HepG2 (cell line): ENCODE measurements at regions not wholly inside any gene's neighbourhood (a gene's known extent, or its start where the extent isn't known, plus 50 kb on each side); places are given as distances from the start of the nearest gene placed in this dataset.
A peak's percentile ranks its signal among the peaks of the same experiment; 100 is the strongest.
"Not testable (repeated sequence)": the region's sequence is repeated elsewhere in the genome, so short reads cannot be mapped to it uniquely, and the experiment has no call there.

Experiments used
- ATAC-seq: fragments of 200-7000 bp; cut with Tn5 transposase; 3 replicates; pipeline ENCODE4 v1.9.1; 2020; ENCODE audit warnings: mild to moderate bottlenecking, moderate library complexity
- BruUV-seq: library from RNA; stranded (reverse); fragments of 400-500 nt; replicated peaks from 2 replicates; lab custom pipeline; 2021; lab: Mats Ljungman, UMichigan
- CTCF ChIA-PET: fragments of 300-600 bp; formaldehyde crosslinking; extraction: SDS; loops from one replicate; lab custom pipeline; 2021; ENCODE audit warnings: low total read pairs, inconsistent platforms, low intra/inter-chr PET ratio; lab: Yijun Ruan, JAX
- POLR2A ChIA-PET: fragments of 350-600 bp; sonication (Branson Sonifier 250); formaldehyde crosslinking; loops from one replicate; lab custom pipeline; 2020; ENCODE audit warnings: antibody characterized with exemption, inconsistent platforms; lab: Yijun Ruan, JAX
- DNase-seq: peaks from one replicate; pipeline ENCODE4 v3.0.0-alpha.2; 2015; ENCODE audit warnings: low spot score
- FAIRE-seq: peaks from 3 replicates; lab custom pipeline; 2011; peaks lifted over from hg19 to GRCh38; lab: Jason Lieb, UNC
- H2AFZ ChIP-seq: one replicate; pipeline ENCODE4 v1.6.1; 2011; ENCODE audit warnings: low read length, inconsistent platforms
- H3K27ac ChIP-seq: fragments of 300-600 bp; 3 replicates; pipeline ENCODE4 v1.8.0; 2011; ENCODE audit warnings: mixed run types, mild to moderate bottlenecking, mixed read lengths, low read length, inconsistent platforms; ENCODE audit not compliant: insufficient read depth; ENCODE audit errors: extremely low read length
- H3K27me3 ChIP-seq, 2 experiments: fragments of 200-600 bp in 1 of 2; 2 replicates in 1 of 2; 3 replicates in 1 of 2; pipeline versions ENCODE4 v1.6.0 to v1.8.0; 2011; ENCODE audit warnings: low read length in 2 of 2, mild to moderate bottlenecking in 2 of 2, moderate library complexity in 2 of 2, inconsistent platforms in 1 of 2; ENCODE audit not compliant: insufficient read depth in 2 of 2, control insufficient read depth in 1 of 2
- H3K36me3 ChIP-seq, 2 experiments: fragments of 200-600 bp in 1 of 2; replicated peaks in 1 of 2; 2 replicates in 1 of 2; 3 replicates in 1 of 2; pipeline versions ENCODE4 v1.5.1 to v1.8.0; 2011; ENCODE audit warnings: low read length in 2 of 2, inconsistent platforms in 1 of 2; ENCODE audit not compliant: insufficient read depth in 2 of 2, control insufficient read depth in 1 of 2
- H3K4me1 ChIP-seq: 2 replicates; pipeline ENCODE4 v1.5.1; 2012; ENCODE audit warnings: low read length, inconsistent platforms; ENCODE audit not compliant: insufficient read depth
- H3K4me2 ChIP-seq: 2 replicates; pipeline ENCODE4 v1.6.0; 2011; ENCODE audit warnings: low read depth, low read length, inconsistent platforms
- H3K4me3 ChIP-seq, 3 experiments: fragments of 200-600 bp in 1 of 3; sonication (generic), shearing (Covaris generic) in 1 of 3; replicated peaks in 1 of 3; 2 replicates each; pipeline ENCODE4 v1.5.1; 2011 to 2016; ENCODE audit warnings: low read length in 3 of 3, inconsistent platforms in 2 of 3, low read depth in 2 of 3, mild to moderate bottlenecking in 2 of 3, control low read depth in 1 of 3, mixed read lengths in 1 of 3; ENCODE audit not compliant: insufficient read depth in 1 of 3
- H3K79me2 ChIP-seq: one replicate; pipeline ENCODE4 v1.6.1; 2011; ENCODE audit warnings: low read length, inconsistent platforms; ENCODE audit not compliant: insufficient read depth
- H3K9ac ChIP-seq: 2 replicates; pipeline ENCODE4 v1.6.0; 2011; ENCODE audit warnings: mild to moderate bottlenecking, low read depth, low read length, inconsistent platforms; ENCODE audit not compliant: insufficient read depth
- H3K9me3 ChIP-seq: 2 replicates; pipeline ENCODE4 v1.5.1; 2012; ENCODE audit warnings: mild to moderate bottlenecking, low read length
- H4K20me1 ChIP-seq: 2 replicates; pipeline ENCODE4 v1.6.0; 2011; ENCODE audit warnings: inconsistent platforms, mild to moderate bottlenecking, low read length, moderate library complexity; ENCODE audit not compliant: insufficient read depth
- ATF7 ChIP-seq, 2 experiments: fragments of 450-650 bp in 1 of 2; sonication (generic) in 1 of 2; formaldehyde crosslinking in 1 of 2; IDR thresholded peaks; 2 replicates each; pipeline versions ENCODE4 v1.4.0 to v1.6.1; 2016 to 2020; ENCODE audit warnings: antibody characterized with exemption in 1 of 2, mild to moderate bottlenecking in 1 of 2, missing genetic modification reagents in 1 of 2
- CBX1 ChIP-seq: IDR thresholded peaks from one replicate; pipeline ENCODE4 v1.6.1; 2016; ENCODE audit warnings: antibody characterized with exemption, low read depth
- FOSL2 ChIP-seq: sonication (generic); formaldehyde crosslinking; IDR thresholded peaks from 2 replicates; pipeline ENCODE4 v1.4.0; 2020; ENCODE audit warnings: missing genetic modification reagents
- FOXM1 ChIP-seq: sonication (generic); formaldehyde crosslinking; IDR thresholded peaks from 2 replicates; pipeline ENCODE4 v1.5.0; 2020; ENCODE audit warnings: missing genetic modification reagents
- MAF1 ChIP-seq: sonication (generic); formaldehyde crosslinking; IDR thresholded peaks from 2 replicates; pipeline ENCODE4 v1.5.0; 2020; ENCODE audit warnings: missing genetic modification reagents, borderline replicate concordance
- MED1 ChIP-seq: sonication (generic); formaldehyde crosslinking; IDR thresholded peaks from 2 replicates; pipeline ENCODE4 v1.4.0; 2020; ENCODE audit warnings: missing genetic modification reagents
- ZNF235 ChIP-seq: sonication (generic); formaldehyde crosslinking; IDR thresholded peaks from 2 replicates; pipeline ENCODE4 v1.8.1; 2023; ENCODE audit warnings: mild to moderate bottlenecking, missing genetic modification reagents, borderline replicate concordance
- ZNF775 ChIP-seq: sonication (generic); formaldehyde crosslinking; IDR thresholded peaks from 2 replicates; pipeline ENCODE4 v1.4.0; 2020; ENCODE audit warnings: missing genetic modification reagents, mild to moderate bottlenecking, moderate library complexity, borderline replicate concordance
- WGBS: methylation state at CpG from one replicate; pipeline ENCODE4 v1.1.6; 2017; ENCODE audit warnings: low lambda C conversion rate; 5-methylcytosine and 5-hydroxymethylcytosine counted together
- in situ Hi-C: cut with HindIII; loops from 2 replicates; pipeline ENCODE4 v1.10.0; 2017; ENCODE audit warnings: low pct_unique_long_range_greater_than_20kb; ENCODE audit not compliant: extremely low pct_ligation_motif_present
- intact Hi-C: fragments of 100-400 bp; cut with micrococcal nuclease; formaldehyde crosslinking; loops from one replicate; pipeline ENCODE4 v1.10.0; 2022; ENCODE audit not compliant: unreplicated experiment

DNA sequence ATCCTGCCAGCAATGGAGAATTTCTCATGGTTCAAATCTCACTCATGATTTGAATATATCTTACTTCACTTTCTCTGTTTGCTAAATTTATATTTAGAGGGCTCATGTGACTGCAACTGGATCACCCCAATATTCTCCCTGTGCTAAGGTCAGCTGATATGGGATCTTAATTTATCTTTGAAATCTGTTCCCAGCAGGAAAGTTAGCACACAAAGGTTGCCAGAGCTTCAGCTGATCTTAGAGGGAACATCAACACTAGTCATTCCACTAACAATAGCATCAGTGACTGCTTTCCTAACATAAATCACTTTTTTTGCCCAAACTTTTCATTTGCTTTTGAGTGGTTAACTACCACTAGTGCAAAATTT, 1270.0 kb downstream of the ARAP2 start (continued):
- no peak for TF ChIP-seq ZNF235
- TF ChIP-seq MAF1 (CRISPR knock-in tag) = no peak
- TF ChIP-seq ZNF775 (CRISPR knock-in tag) = no peak
- no peak for TF ChIP-seq CBX1
- TF ChIP-seq MED1 (CRISPR knock-in tag) = no peak

DNA sequence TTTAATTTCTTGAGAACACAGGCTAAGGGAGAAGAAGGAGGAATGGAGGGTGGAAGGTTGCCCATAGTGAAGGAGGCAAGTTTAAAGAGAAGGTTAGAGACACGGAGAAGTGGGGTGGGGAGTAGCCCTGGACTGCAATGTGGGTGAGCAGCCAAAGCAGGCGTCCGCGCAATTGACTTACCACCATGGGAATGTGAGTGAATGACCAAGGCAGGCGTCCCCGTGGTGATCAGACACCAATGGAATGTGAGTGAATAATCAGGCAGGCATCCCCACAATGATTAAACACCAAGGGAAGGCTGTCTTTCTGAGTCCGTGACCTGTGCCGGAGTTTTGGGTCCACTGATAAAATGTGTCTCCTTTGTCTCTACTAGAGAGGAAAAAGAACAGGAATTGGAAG, 1223.1 kb downstream of the ARAP2 start:
- H2AFZ ChIP-seq, ATAC-seq, H3K79me2 ChIP-seq, H3K36me3 ChIP-seq, H3K27me3 ChIP-seq, in situ Hi-C loops, H3K9ac ChIP-seq, H3K4me2 ChIP-seq, H3K4me3 ChIP-seq, H4K20me1 ChIP-seq, H3K4me1 ChIP-seq, FAIRE-seq, H3K27ac ChIP-seq, POLR2A ChIA-PET, CTCF ChIA-PET, intact Hi-C loops, BruUV-seq, H3K9me3 ChIP-seq: not testable (repeated sequence)
- TF ChIP-seq FOSL2 (CRISPR knock-in tag) = peak; percentile 35; the same call in 1 of the 2 replicates
- WGBS = 0% methylated on average over 8 of the region's 8 CpGs
- peak; percentile 28 for DNase-seq

DNA sequence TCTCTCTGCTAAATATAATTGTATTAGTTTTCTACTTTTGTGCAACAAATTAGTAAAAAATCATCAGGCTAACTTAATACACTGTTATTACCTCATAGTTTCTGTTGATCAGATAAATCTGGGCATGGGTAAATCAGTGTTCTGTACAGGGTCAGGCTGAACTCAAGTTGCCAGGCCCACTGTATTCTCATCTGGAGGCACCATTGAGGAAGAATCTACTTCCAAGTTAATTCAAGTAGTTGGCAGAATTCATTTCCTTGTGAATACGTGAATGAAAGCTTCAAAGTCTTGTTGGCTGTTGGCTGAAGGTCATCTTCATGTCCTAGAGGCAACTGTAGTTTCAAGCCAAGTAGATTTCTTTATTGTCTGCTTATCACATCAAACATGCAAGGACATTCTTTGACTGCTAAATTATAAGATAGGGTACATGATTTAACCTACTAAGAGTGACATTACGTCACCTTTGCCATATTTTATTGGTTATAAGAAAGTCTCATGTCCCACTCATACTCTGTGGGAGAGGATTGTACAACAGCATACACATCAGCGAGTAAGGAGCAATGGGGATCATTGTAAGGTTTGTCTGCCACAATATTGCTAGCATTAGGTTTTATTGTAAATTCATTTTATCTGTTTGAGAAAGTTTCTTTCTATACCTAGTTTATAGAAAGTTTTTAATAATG, 1219.0 kb downstream of the ARAP2 start:
- intact Hi-C loops = no loop called here
- ChIA-PET POLR2A (no interaction called here), CTCF (no interaction called here)
- Histone ChIP-seq H3K79me2 (no peaks in the 10 kb centered on the region), H3K4me3 (no peak overlapping the region), H3K27ac (no peak overlapping the region), H3K36me3 (no peaks in the 10 kb centered on the region), H3K9ac (no peak overlapping the region), H3K4me1 (no peaks in the 10 kb centered on the region), H3K9me3 (no peaks in the 10 kb centered on the region), H2AFZ (no peak overlapping the region), H4K20me1 (no peaks in the 10 kb centered on the region)
- FAIRE-seq (no peak), ATAC-seq (no peak), DNase-seq (no peak)
- no TSS peak for BruUV-seq
- in situ Hi-C loops = no loop called here
- TF ChIP-seq ATF7 (IDR thresholded peaks at IDR 0.05) (peak; percentile 54), ATF7 (CRISPR knock-in tag; IDR thresholded peaks at IDR 0.05) (no peak), FOXM1 (CRISPR knock-in tag) (no peak)
- TF ChIP-seq, all 625 proteins: peak for 1
- WGBS = 1% methylated on average over 3 of the region's 3 CpGs
- no peak overlapping the region for H3K4me2 ChIP-seq
- no peaks in the 10 kb centered on the region for H3K27me3 ChIP-seq
